GM12878 (cell line): ENCODE measurements at regions not wholly inside any gene's neighbourhood (a gene's known extent, or its start where the extent isn't known, plus 50 kb on each side); places are given as distances from the start of the nearest gene placed in this dataset.

Source experiments
- ATAC-seq: fragments of 200-7000 bp; cut with Tn5 transposase; 3 replicates; pipeline ENCODE4 v1.9.1; 2020; ENCODE audit warnings: mild to moderate bottlenecking, moderate library complexity
- BruUV-seq: library from RNA; stranded (reverse); fragments of 400-500 nt; replicated peaks from 2 replicates; lab custom pipeline; 2021; lab: Mats Ljungman, UMichigan
- CTCF ChIA-PET: fragments of 300-600 bp; sonication (Branson Sonifier 250); formaldehyde crosslinking; extraction: SDS; loops from one replicate; lab custom pipeline; 2021; ENCODE audit warnings: inconsistent platforms; lab: Yijun Ruan, JAX
- POLR2A ChIA-PET: fragments of 350-600 bp; formaldehyde crosslinking; extraction: SDS; loops from one replicate; lab custom pipeline; 2021; ENCODE audit warnings: inconsistent platforms; lab: Charles Lee
- RAD21 ChIA-PET: fragments of 300-600 bp; sonication (Branson Sonifier 250); formaldehyde crosslinking; loops from one replicate; lab custom pipeline; 2023; ENCODE audit warnings: antibody characterized with exemption; ENCODE audit not compliant: unreplicated experiment; lab: Charles Lee
- SMC1A ChIA-PET: fragments of 300-600 bp; sonication (Branson Sonifier 250); formaldehyde crosslinking; loops from one replicate; lab custom pipeline; 2023; ENCODE audit not compliant: unreplicated experiment, uncharacterized antibody; lab: Charles Lee
- DNase-seq: peaks from one replicate; pipeline ENCODE4 v3.0.0-alpha.2; 2011; ENCODE audit warnings: low read depth, low spot score
- FAIRE-seq: peaks from 3 replicates; lab custom pipeline; 2011; peaks lifted over from hg19 to GRCh38; lab: Jason Lieb, UNC
- H2AFZ ChIP-seq: 2 replicates; pipeline ENCODE4 v1.6.0; 2011; ENCODE audit warnings: low read depth, low read length, control low read depth; ENCODE audit not compliant: control insufficient read depth
- H3K27ac ChIP-seq: 2 replicates; pipeline ENCODE4 v1.5.1; 2011; ENCODE audit warnings: control low read depth; ENCODE audit not compliant: control insufficient read depth, insufficient read depth
- H3K27me3 ChIP-seq, 2 experiments: replicated peaks in 1 of 2; 2 replicates each; pipeline versions ENCODE4 v1.6.0 to v1.6.1; 2011; ENCODE audit warnings: low read length in 1 of 2; ENCODE audit not compliant: control insufficient read depth in 2 of 2, insufficient read depth in 2 of 2
- H3K36me3 ChIP-seq, 2 experiments: 2 replicates each; pipeline ENCODE4 v1.5.1; 2011; ENCODE audit warnings: low read length in 1 of 2; ENCODE audit not compliant: control insufficient read depth in 2 of 2, insufficient read depth in 2 of 2
- H3K4me1 ChIP-seq: 2 replicates; pipeline ENCODE4 v1.6.1; 2011; ENCODE audit warnings: mild to moderate bottlenecking, low read length, moderate library complexity, mixed read lengths; ENCODE audit not compliant: control insufficient read depth, insufficient read depth
- H3K4me2 ChIP-seq: 2 replicates; pipeline ENCODE4 v1.6.0; 2011; ENCODE audit warnings: control low read depth; ENCODE audit not compliant: control insufficient read depth, insufficient read depth
- H3K4me3 ChIP-seq: fragments of 200-600 bp; sonication (generic); 2 replicates; pipeline ENCODE4 v1.5.1; 2016
- H3K79me2 ChIP-seq: 2 replicates; pipeline ENCODE4 v1.6.0; 2011; ENCODE audit warnings: low read length; ENCODE audit not compliant: control insufficient read depth, insufficient read depth
- H3K9ac ChIP-seq: 2 replicates; pipeline ENCODE4 v1.8.0; 2011; ENCODE audit warnings: low read length, control low read depth, mixed read lengths; ENCODE audit not compliant: control insufficient read depth, insufficient read depth
- H3K9me3 ChIP-seq: replicated peaks from 3 replicates; pipeline ENCODE4 v1.5.1; 2011; ENCODE audit warnings: mild to moderate bottlenecking, low read length; ENCODE audit not compliant: control insufficient read depth, insufficient read depth
- H4K20me1 ChIP-seq: 2 replicates; pipeline ENCODE4 v1.6.0; 2011; ENCODE audit not compliant: control insufficient read depth, insufficient read depth
- E4F1 ChIP-seq: fragments of 450-650 bp; IDR thresholded peaks from 2 replicates; pipeline ENCODE4 v1.6.1; 2018; ENCODE audit warnings: borderline replicate concordance, mild to moderate bottlenecking; ENCODE audit not compliant: partially characterized antibody
- KAT2A ChIP-seq: conservative IDR thresholded peaks from 2 replicates; pipeline ENCODE4 v1.6.1; 2011; ENCODE audit warnings: low read depth, low read length; ENCODE audit not compliant: control insufficient read depth
- KDM1A ChIP-seq: fragments of 200-600 bp; sonication (generic); IDR thresholded peaks from 2 replicates; pipeline ENCODE4 v1.6.1; 2016; ENCODE audit warnings: borderline replicate concordance
- PAX5 ChIP-seq: IDR thresholded peaks from 2 replicates; pipeline ENCODE4 v1.6.1; 2011; ENCODE audit warnings: low read depth, low read length, borderline replicate concordance
- PRDM15 ChIP-seq: fragments of 450-650 bp; formaldehyde crosslinking; IDR thresholded peaks from 2 replicates; pipeline ENCODE4 v1.4.0; 2020; ENCODE audit warnings: mild to moderate bottlenecking, moderate library complexity
- SUPT20H ChIP-seq: IDR thresholded peaks from 2 replicates; pipeline ENCODE4 v1.6.1; 2011; ENCODE audit warnings: low read depth, mild to moderate bottlenecking, low read length, moderate library complexity, borderline replicate concordance; ENCODE audit not compliant: control insufficient read depth
- TBL1XR1 ChIP-seq: IDR thresholded peaks from 2 replicates; pipeline ENCODE4 v1.6.1; 2012; ENCODE audit warnings: low read depth, low read length, improper control_type of control experiment
- WRNIP1 ChIP-seq: IDR thresholded peaks from 2 replicates; pipeline ENCODE4 v1.6.1; 2011; ENCODE audit warnings: low read depth, low read length, improper control_type of control experiment, borderline replicate concordance
- ZNF274 ChIP-seq: IDR thresholded peaks from one replicate; pipeline ENCODE4 v1.8.0; 2011; ENCODE audit not compliant: insufficient read length, insufficient read depth
- ZNF592 ChIP-seq: fragments of 450-650 bp; IDR thresholded peaks from 2 replicates; pipeline ENCODE4 v1.6.1; 2017; ENCODE audit warnings: mild to moderate bottlenecking, moderate library complexity
- ZNF622 ChIP-seq: fragments of 450-650 bp; IDR thresholded peaks from 2 replicates; pipeline ENCODE4 v1.6.1; 2017; ENCODE audit warnings: mild to moderate bottlenecking, inconsistent platforms
- WGBS: methylation state at CpG from one replicate; pipeline ENCODE4 v1.1.6; 2016; ENCODE audit warnings: low lambda C conversion rate; ENCODE audit not compliant: insufficient replicate concordance, insufficient coverage; ENCODE audit errors: missing lambda C conversion rate; 5-methylcytosine and 5-hydroxymethylcytosine counted together
- in situ Hi-C: fragments of 300-500 bp; cut with MboI; formaldehyde crosslinking; loops from 9 replicates; pipeline ENCODE4 v1.14.3; 2018; ENCODE audit warnings: mixed read lengths
- intact Hi-C: fragments of 100-400 bp; cut with micrococcal nuclease; formaldehyde crosslinking; loops from one replicate; pipeline ENCODE4 v1.14.2; 2022; ENCODE audit not compliant: unreplicated experiment

GRCh38 chr2:64831134-64831976 is 157.8 kb upstream of the SLC1A4 start:
- no TSS peak for BruUV-seq
- FAIRE-seq: peak; percentile 91
- no peaks in the 10 kb centered on the region for H3K27me3 ChIP-seq
- ChIA-PET CTCF (interaction anchor here (0.6 to 5.5 kb wide), 49 partner anchors 9 to 804 kb away, joined by 3 to 70 read pairs (median 4); partner anchors contain the start of genes AFTPH and SERTAD2), SMC1A (interaction anchor here (0.7 to 5.2 kb wide), 43 partner anchors 8 to 274 kb away, joined by 3 to 52 read pairs (median 5); partner anchors contain the start of gene SERTAD2), RAD21 (interaction anchor here (0.6 to 7.8 kb wide), 28 partner anchors 10 to 249 kb away, joined by 3 to 65 read pairs (median 4); partner anchors contain the start of gene SERTAD2), POLR2A (interaction anchor here (0.7 to 2.7 kb wide), 16 partner anchors 9 to 258 kb away, joined by 3 to 17 read pairs (median 3); no protein-coding TSS in a partner anchor)
- H3K79me2 ChIP-seq: no peaks in the 10 kb centered on the region
- peaks cover 12% of the 10 kb centered on the region for H3K4me1 ChIP-seq
- H3K9ac ChIP-seq: peak overlapping the region; percentile 55
- peak overlapping the region; percentile 80 for H3K4me2 ChIP-seq
- no peaks in the 10 kb centered on the region for H3K36me3 ChIP-seq
- intact Hi-C loops (loop anchor here (1.0 to 2.0 kb wide), 4 partner anchors 63 to 185 kb away; no protein-coding TSS in a partner anchor), in situ Hi-C loops (loop anchor here (10.0 kb wide), 1 partner anchor 187 kb away; no protein-coding TSS in a partner anchor)
- no peaks in the 10 kb centered on the region for H4K20me1 ChIP-seq
- H2AFZ ChIP-seq: peak overlapping the region; percentile 99
- peak overlapping the region; percentile 19; the same call in 1 of the 2 replicates for H3K4me3 ChIP-seq
- WGBS: 3% methylated on average over 20 of the region's 20 CpGs
- peak; percentile 96 for ATAC-seq
- DNase-seq: peak; percentile 71
- peaks cover 2% of the 10 kb centered on the region; the same call in 1 of the 3 replicates for H3K9me3 ChIP-seq
- H3K27ac ChIP-seq: peak overlapping the region; percentile 80
- peak; percentile 55; the same call in 1 of the 2 replicates for TF ChIP-seq TBL1XR1
- TF ChIP-seq ZNF592: no peak
- TF ChIP-seq PRDM15 (CRISPR knock-in tag): no peak
- TF ChIP-seq ZNF622: no peak
- no peak for TF ChIP-seq ZNF274
- no peak for TF ChIP-seq SUPT20H
- TF ChIP-seq E4F1: no peak
- no peak for TF ChIP-seq KDM1A
- no peak for TF ChIP-seq KAT2A
- TF ChIP-seq WRNIP1: no peak
- no peak for TF ChIP-seq PAX5
